HTR-8/SVneo (cell line): ENCODE measurements at regions not wholly inside any gene's neighbourhood (a gene's known extent, or its start where the extent isn't known, plus 50 kb on each side); places are given as distances from the start of the nearest gene placed in this dataset.
"Not testable (repeated sequence)": the region's sequence is repeated elsewhere in the genome, so short reads cannot be mapped to it uniquely, and the experiment has no call there.

ENCODE experiments used
- DNase-seq: peaks from one replicate; pipeline ENCODE4 v3.0.0; 2011; ENCODE audit warnings: low spot score, mixed read lengths; ENCODE audit not compliant: insufficient read length
- FAIRE-seq: peaks from 2 replicates; lab custom pipeline; 2011; peaks lifted over from hg19 to GRCh38; lab: Jason Lieb, UNC

GRCh38 chr21:13514308-13514707 is 95.3 kb upstream of the POTED start:
- not testable (repeated sequence) for FAIRE-seq, DNase-seq

- not testable (repeated sequence) for DNase-seq, FAIRE-seq
Observed at GRCh38 chr21:13515980-13516379, 93.6 kb upstream of the POTED start.

- FAIRE-seq: peak; percentile 26
Observed at GRCh38 chr21:13519971-13520370, 89.6 kb upstream of the POTED start.

GRCh38 chr21:13525015-13525414 is 84.6 kb upstream of the POTED start:
- not testable (repeated sequence) for DNase-seq, FAIRE-seq

More at GRCh38 chr21:13519971-13520370, 89.6 kb upstream of the POTED start:
- not testable (repeated sequence) for DNase-seq

- FAIRE-seq, DNase-seq: not testable (repeated sequence)
Observed at GRCh38 chr21:13529082-13529481, 80.5 kb upstream of the POTED start.

- FAIRE-seq, DNase-seq: not testable (repeated sequence)
Observed at GRCh38 chr21:13529674-13530073, 79.9 kb upstream of the POTED start.

GRCh38 chr21:13530697-13531096 is 78.9 kb upstream of the POTED start:
- DNase-seq, FAIRE-seq: not testable (repeated sequence)

GRCh38 chr21:13543482-13543881 is 66.1 kb upstream of the POTED start:
- DNase-seq, FAIRE-seq: not testable (repeated sequence)

GRCh38 chr21:13545525-13545924 is 64.1 kb upstream of the POTED start:
- not testable (repeated sequence) for FAIRE-seq, DNase-seq
